ENCODE measurements at regions not wholly inside any gene's neighbourhood (a gene's known extent, or its start where the extent isn't known, plus 50 kb on each side); places are given as distances from the start of the nearest gene placed in this dataset.
"Not testable (repeated sequence)": the region's sequence is repeated elsewhere in the genome, so short reads cannot be mapped to it uniquely, and the experiment has no call there.

DNA sequence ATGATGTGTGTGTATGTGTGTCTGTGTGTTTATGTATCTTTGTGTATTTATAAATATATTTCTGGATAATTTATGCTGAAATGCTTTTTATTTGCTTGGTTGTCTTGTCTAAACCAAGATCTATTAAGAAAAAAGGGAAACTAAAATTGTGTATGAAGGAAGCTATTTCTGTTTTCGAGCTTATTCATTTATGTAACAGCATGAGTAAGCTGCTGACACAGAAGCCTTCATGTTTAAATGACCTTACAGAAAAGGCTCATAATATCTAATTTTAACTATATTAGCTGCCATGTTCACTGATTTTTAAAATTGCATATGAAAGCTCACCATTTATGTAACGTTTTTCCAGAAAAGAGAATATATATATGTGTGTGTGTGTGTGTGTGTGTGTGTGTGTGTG, 392.8 kb downstream of the PTH2R start:
- DNase-seq (ENCODE audit: low spot score) = no peak

DNA sequence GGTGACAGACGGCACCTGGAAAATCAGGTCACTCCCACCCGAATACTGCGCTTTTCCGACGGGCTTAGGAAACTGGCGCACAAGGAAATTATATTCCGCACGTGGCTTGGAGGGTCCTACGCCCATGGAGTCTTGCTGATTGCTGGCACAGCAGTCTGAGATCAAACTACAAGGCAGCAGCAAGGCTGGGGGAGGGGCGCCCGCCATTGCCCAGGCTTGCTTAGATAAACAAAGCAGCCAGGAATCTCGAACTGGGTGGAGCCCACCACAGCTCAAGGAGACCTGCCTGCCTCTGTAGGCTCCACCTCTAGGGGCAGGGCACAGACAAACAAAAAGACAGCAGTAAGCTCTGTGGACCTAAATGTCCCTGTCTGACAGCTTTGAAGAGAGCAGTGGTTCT, 394.3 kb downstream of the PTH2R start:
- DNase-seq (ENCODE audit: low spot score) = not testable (repeated sequence)

DNA sequence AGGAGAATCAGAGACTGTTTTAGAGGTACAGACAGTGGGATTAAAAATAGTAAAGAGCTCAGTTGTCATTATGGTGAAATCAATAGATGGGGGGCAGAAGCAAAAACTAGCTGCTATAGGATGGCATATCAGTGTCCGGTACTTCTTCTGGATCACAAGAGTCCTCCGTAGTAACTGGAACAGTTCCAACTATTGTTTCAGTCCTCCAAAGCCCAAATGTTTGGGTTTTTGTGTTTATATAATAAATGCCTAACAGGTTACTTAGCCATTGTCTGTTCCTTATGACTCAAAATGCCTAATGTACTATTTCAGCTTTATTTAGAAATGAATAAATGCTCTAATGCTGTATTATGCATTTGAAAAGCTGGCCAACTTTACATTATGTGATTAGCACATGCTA, 401.2 kb downstream of the PTH2R start:
- no peak for DNase-seq (ENCODE audit: low spot score)

DNA sequence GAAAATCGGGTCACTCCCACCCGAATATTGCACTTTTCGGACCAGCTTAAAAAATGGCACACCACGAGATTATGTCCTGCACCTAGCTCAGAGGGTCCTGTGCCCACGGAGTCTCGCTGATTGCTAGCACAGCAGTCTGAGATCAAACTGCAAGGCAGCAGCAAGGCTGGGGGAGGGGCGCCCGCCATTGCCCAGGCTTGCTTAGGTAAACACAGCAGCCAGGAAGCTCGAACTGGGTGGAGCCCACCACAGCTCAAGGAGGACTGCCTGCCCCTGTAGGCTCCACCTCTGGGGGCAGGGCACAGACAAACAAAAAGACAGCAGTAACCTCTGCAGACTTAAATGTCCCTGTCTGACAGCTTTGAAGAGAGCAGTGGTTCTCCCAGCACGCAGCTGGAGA, 405.3 kb downstream of the PTH2R start:
- not testable (repeated sequence) for DNase-seq (ENCODE audit: low spot score)

DNA sequence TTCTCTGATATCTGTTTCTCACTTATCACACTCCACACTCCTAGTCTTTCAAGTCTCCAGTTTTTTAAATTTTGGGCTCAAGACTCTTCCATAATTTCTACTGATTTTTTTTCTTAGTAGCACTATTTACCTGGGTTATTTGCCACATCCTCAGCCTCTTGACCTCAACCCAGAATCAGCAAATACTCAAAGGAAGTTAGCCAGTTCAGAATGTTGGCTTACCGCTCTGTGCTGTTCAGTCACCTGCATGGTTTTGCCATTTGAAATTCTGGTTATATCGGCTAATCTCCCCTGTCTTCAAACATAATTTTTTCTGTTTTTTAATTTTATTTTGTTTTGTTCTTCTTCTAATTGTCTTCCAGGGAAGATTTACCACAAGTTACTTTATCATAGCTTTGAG, 412.6 kb downstream of the PTH2R start:
- DNase-seq (ENCODE audit: low spot score) = no peak

DNA sequence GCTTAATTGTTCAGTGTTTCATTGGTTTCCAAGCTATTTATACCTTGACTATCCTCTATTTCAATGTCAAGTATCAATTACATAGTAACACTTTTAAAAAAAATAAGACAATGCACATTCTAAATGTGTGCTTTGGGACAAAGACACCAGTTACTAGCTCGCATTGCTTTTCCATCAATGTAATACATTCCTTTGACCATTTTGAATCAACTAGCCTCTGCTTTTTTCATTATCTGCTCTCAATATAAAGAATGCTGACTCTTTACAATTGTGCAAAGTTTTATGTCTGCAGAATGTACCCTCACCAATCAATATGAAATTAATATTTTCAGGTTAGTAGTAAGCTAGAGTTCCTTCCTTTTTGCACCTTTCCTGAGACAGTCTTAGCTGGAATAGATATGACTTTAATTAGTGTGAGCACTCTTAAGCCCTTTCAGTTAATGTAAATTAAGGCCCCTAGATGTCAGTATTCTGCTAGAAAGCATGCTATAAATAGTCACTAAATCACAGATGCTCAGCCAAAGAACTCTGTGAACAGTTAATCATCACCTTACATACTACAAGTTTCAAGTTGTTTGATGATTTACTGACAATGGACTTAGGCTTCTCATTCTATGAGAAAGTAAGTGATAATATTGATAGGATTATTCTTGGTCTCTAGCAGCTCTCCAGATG, 413.6 kb downstream of the PTH2R start:
- DNase-seq (ENCODE audit: low spot score) = peak; percentile 37

DNA sequence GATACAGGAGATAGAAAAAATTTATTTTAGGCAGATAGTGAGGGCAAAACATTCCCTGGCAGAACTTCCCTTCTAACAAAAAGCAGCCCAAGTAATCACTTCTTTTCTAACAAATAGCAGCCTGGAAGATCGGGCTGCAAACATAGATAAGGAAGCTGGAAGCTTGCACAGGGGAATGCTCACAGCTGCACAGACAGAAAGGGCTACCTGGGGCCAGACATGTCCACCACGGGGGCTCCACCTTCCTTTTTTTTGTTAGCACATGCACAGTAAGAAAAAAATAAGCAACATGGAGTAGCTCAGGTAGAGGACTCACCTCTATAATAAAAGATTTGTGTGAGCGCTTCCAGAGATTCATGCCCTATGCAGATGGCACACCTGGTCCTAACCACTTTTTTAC, 420.5 kb downstream of the PTH2R start:
- DNase-seq (ENCODE audit: low spot score) = no peak

DNA sequence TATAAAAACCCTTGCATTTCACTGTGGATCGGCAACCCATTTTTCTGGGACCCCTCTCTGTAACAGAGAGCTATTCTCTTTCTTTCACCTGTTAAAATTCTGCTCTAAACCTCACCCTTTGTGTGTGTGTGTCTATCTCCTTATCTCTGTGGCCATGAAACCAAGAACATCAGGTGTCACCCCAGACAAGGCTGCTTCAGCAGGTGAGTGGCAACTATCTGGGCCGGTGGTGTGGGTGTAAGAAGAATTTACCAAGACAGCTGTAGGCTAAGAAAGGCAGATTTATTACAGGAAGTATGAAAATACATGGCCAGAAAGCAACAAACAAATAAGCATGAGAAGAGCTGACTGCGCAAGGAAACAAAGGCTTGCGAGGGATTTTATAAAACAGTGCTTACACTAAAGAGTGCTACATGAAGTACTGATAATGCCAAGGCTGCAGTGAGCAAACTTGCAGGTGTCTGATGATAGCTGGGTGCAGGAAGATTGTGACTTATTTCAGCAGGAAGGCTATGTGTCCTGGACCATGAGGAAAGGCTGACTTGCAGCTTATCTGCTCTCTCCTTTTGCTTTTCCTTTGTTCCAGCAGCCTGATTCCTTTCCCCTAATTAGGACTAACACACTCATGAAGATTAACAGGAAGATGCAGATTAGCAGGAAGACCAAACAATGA, 421.1 kb downstream of the PTH2R start:
- DNase-seq (ENCODE audit: low spot score) = no peak

DNA sequence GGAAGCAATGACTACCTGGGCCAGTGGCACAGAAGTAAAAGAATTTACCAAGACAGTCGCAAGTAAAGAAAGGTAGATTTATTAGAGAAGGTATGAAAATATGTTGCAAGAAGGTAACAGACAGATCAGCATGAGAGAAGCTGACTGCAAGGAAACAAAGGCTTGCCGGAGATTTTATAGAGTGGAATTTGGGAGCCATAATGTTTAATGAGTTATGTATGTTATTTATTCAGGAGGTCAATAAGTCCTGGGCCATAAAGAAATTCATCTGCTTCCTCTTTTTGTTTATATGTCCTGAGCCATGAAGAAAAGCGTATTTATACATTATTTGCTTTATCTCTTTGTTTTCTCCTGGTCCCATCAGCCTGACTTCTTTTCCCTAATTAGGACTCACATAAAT, 423.6 kb downstream of the PTH2R start:
- DNase-seq (ENCODE audit: low spot score) = no peak

DNA sequence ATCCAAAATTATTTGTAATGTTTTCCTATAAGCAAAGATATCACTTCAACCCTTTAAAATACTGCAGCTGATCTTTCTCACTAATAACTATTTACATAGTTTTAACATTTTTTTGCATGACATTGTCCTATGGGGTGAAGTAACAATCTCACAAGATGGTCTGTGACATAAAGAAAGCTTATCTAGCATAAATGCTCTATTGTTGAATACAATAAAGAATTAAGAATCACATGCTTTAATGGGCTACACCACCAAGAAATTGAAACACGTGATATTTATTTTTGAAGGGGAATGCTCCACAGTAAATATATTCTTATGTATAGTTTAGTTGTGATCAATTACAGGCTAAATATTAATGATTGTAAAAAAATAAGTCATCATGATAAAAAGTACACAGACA, 441.1 kb downstream of the PTH2R start:
- no peak for DNase-seq (ENCODE audit: low spot score)

DNA sequence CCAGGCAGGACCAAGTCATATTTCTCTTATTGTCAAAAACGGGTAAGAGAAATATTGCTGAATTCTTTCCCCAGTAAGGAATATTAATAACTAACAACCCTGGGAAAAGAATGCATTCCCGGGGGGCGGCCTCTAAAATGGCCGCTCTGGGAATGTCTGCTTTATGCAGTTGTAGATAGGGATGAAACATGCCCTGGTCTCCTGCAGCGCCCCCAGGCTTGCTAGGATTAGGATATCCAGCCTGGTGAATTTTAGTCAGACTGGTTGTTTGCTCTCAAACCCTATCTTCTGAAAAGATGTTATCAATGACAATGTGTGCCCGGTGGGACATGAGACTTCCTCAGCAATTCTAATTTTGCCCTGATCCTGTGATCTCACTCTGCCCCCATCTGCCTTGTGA, 448.1 kb downstream of the PTH2R start:
- DNase-seq (ENCODE audit: low spot score) = no peak

DNA sequence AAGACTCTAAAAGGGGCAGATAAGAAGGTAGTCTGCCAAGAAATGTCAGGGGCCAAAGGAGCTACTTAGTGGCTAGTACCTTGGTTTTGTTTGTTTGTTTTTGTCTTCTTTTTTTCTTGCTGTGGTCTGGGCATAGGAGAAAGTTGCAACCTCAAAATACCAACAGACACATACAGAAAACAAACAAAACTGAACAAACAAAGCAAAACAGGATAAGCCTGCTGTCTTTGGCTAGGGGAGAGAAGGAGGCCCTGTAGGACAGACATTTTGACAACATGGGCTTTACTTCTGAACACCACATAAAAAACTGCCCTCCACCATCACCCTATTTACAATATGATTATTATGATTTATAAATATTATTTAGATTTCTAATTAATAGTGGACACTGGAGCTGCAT, 460.8 kb downstream of the PTH2R start:
- no peak for DNase-seq (ENCODE audit: low spot score)

DNA sequence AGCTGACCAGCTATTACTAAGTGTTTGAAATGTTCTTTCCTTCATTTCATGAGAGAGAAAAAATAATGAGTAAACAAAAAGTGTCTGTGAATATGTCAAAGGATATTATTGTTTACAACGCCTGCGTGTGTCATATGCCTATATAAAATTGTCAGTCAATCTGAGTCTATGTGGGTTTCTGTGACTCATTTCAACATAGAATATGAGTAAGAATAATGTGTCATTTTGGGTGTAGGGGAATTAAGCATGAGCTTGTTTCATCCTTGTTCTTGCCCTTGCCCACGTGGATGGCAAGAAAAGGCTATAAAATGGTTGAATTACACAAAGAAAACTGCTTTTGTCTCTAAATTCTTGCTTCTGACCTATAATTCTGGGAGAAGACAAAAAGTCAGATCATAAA, 466.0 kb downstream of the PTH2R start:
- DNase-seq (ENCODE audit: low spot score) = no peak

DNA sequence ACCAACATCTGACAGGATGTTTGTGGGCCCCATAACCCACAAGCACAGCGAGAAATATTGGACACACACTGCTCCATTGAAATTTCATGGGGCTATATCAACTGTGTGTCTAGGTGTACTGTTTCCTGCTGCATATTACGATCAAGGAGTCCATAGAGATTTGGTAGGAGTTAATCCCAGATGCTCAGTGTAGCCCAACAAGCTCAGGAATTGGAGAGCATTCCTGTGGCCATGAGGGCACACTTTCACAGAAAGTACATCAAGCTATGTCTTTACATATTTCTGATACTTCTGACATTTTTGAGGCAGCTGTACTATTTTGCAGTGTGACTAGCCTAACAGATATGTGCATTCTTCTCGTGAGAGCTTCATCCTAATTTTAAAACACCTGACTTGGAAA, 473.1 kb downstream of the PTH2R start:
- DNase-seq (ENCODE audit: low spot score) = no peak

DNA sequence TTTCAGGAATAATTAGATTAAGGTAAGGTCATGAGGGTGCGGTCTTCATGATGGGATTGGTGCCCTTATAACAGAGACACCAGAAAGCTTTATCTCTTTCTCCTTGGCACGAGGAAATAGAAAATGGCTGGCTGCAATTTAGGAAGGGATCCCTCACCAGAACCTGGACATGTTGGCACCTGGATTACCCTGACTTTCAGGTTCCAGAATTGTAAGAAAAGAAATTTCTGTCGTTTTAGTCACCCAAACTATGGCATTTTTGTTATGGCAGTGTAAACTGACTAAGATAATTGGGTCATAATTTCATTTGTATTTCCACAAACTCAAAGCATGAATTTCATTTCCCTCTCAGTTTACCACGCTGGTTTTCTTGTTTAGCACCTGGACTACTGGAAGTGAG, 473.6 kb downstream of the PTH2R start:
- no peak for DNase-seq (ENCODE audit: low spot score)

DNA sequence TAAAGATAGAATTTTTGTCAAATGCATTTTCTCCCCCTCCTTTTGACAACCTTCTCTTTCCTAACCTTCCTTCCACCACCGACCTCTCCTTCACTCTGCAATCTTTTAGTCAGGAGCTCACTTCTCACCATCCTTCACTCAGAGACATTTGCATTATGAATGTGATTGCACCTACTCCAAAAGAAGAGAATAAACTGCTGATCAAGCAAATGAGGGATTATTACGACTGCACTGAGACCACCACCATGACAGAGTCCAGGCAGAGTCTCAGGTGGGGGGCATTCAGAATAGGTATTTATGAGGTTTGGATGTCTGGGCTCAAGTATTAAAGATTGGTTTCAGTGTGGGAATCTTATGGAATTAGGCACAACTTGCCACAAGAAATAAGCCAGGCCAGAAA, 483.9 kb downstream of the PTH2R start:
- no peak for DNase-seq (ENCODE audit: low spot score)

DNA sequence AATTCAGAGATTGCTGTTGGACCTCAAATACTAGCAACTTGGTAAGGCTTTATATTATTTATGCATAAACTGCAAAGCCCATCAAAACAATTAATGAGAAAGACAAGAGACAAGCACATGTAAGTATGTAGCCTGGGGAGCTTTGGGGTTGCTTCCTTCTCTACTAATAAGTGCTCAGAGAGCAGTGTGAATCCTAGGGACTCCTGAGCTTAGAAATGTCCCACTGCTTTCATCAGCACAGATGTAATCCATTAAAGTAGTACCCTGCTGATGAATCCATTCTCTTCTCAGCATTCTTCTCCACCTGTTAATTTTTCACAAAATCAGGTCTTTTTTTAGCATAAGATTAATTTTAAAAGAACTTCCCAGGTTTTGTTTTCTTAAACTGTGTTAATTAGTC, 485.6 kb downstream of the PTH2R start:
- DNase-seq (ENCODE audit: low spot score) = no peak

DNA sequence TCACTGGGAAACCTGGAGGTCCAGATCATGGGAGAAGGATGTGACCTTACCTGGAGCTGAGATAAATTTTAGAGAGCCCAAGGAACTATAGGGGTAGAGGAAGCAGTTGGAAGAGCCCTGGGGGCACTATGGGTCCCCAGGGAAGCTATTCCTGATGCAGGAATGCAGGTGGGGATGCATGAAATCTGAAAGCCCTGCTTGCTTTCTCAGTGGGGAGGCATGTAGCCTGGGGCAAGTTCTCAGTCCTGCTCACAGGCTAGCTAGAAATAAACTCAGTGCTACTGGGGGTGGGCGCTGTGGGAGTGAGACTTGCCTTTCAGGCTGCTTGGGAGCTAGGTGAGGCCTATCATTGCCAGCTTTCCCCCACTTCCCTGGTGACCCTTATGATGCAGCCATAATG, 499.7 kb downstream of the PTH2R start:
- DNase-seq (ENCODE audit: low spot score) = no peak

DNA sequence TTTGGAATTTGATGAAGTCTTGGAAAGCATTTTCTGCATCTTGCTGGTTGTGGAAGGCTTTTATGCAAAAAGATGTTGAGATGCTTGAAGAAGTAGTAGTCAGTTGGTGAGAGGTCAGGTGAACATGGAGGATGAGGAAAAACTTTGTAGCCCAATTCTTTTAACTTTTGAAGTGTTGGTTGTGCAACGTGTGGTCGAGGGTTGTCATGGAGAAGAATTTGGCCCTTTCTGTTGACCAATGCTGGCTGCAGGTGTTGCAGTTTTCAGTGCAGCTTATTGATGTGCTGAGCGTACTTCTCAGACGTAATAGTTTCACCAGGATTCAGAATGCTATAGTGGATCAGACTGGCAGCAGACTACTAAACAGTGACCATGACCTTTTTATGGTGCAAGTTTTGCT, 508.4 kb upstream of the MAP2 start:
- DNase-seq (ENCODE audit: low spot score) = no peak

DNA sequence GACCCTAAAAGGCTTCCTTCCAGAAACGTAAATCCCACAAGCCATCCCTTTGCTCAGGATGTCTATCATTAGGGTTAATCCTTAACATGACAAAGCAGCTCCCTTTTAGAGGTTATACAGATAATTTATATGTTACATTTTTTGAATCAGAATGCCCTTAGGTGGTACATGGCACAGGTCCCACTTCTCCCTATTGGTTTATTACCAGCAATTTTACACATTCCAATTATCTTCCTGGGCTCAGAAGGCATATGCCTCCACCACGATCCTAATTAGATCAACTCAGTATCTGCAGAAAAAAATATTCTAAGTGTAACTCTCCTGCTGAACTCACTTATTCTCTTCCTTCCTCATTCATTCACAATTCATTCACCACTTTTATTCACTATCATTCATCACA, 507.0 kb upstream of the MAP2 start:
- DNase-seq (ENCODE audit: low spot score) = no peak

DNA sequence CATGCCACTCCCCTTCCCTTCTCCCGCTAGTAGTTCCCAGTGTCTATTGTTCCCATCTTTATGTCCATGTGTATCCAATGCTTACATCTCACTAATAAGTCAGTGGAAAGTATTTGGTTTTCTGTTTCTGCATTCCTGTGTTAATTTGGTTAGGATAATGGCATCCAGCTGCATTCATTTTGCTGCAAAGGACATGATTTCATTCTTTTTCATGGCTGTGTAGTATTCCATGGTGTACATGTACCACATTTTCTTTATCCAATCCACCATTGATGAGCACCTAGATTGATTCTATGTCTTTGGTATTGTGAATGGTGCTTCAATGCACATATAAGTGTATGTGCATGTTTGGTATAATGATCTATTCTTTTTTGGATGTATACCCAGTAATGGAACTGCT, 502.5 kb upstream of the MAP2 start:
- DNase-seq (ENCODE audit: low spot score) = not testable (repeated sequence)

DNA sequence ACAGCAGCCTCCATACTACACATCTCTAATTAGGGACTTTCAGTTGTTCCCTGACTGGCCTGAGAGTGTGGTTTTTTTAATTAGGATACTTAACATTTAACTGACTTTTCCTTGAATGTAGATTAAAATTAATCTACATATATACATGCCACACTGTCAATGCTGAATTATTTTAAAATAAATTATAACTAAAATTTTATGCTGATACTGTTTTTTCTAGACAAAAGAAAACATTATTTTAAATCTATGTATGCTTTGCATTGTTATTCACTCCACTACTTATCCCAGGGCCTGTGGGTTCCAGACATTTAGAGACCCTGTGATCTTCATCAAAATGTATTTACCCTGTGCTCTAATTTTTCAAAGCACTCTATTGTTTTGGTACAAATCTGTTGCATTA, 496.0 kb upstream of the MAP2 start:
- no peak for DNase-seq (ENCODE audit: low spot score)

DNA sequence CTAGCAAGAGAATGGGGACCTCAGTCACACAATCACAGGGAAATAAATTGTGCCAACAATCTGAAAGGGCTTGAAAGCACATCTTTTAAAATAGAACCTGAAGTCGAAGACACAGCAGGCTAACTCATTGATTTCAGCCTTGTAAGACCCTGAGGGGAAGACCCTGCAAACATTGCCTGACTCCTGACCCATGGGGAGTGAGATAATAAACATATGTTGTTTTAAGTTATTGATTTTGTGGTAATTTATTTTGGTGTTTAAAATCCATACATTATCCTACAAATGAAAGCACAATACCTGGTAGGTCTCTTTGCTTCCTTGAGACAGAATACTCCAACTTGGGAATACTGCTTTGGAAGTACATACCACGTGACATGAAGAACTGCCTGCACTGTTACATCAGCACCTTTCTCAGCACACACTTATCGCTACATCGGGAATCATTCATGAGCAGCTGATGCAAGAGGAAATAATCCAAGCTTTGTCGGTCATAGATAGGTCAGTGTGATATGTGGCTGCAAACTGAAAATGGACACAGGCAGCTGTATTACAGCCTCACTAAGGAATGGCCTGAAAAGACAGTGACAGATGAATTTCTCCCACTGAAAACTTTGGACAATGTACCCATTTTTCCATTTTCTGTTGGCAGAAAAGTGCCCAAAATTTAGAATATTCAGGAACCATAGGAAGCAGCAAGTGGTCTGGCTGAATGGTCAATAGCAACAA, 494.5 kb upstream of the MAP2 start:
- peak; percentile 56 for DNase-seq (ENCODE audit: low spot score)

Data from HT-29 (cell line).